ENCODE measurements at regions not wholly inside any gene's neighbourhood (a gene's known extent, or its start where the extent isn't known, plus 50 kb on each side); places are given as distances from the start of the nearest gene placed in this dataset.
A peak's percentile ranks its signal among the peaks of the same experiment; 100 is the strongest.

GRCh38 chr2:3101016-3101942, 276.3 kb downstream of the EIPR1 start:
- 71% methylated on average over 32 of the region's 34 CpGs for WGBS (ENCODE audit: insufficient coverage, insufficient replicate concordance, low lambda C conversion rate, missing lambda C conversion rate)

GRCh38 chr2:3100386-3100785, 277.2 kb downstream of the EIPR1 start:
- Histone ChIP-seq H3K4me2 (ENCODE audit: control insufficient read depth, insufficient read depth) (no peak overlapping the region), H3K9me3 (replicated peaks; ENCODE audit: control insufficient read depth, insufficient read depth, low read length) (no peaks in the 10 kb centered on the region; the same call in 2 of the 3 replicates), H3K79me2 (ENCODE audit: control insufficient read depth, insufficient read depth, low read length) (no peaks in the 10 kb centered on the region), H4K20me1 (ENCODE audit: control insufficient read depth, insufficient read depth) (no peaks in the 10 kb centered on the region), H3K4me3 (no peak overlapping the region), H2AFZ (ENCODE audit: control insufficient read depth, low read depth, low read length) (no peak overlapping the region), H3K27ac (ENCODE audit: control insufficient read depth, insufficient read depth) (no peak overlapping the region), H3K4me1 (ENCODE audit: control insufficient read depth, insufficient read depth, low read length) (peaks cover 9% of the 10 kb centered on the region; the same call in 1 of the 2 replicates), H3K9ac (ENCODE audit: control insufficient read depth, insufficient read depth, low read length) (no peak overlapping the region), H3K36me3 (ENCODE audit: control insufficient read depth in 2 of 2, insufficient read depth in 2 of 2, low read length in 1 of 2) (no peaks in the 10 kb centered on the region), H3K27me3 (replicated peaks in 1 of 2; ENCODE audit: control insufficient read depth in 2 of 2, insufficient read depth in 2 of 2, low read length in 1 of 2) (no peaks in the 10 kb centered on the region; a peak in 1 of 4 replicates)
- BruUV-seq (replicated peaks), result no TSS peak
- POLR2A ChIA-PET, result no interaction called here
- in situ Hi-C loops (cut with MboI), result no loop called here
- no peak for FAIRE-seq
- RAD21 ChIA-PET (ENCODE audit: unreplicated experiment), result no interaction called here
- no peak for DNase-seq (ENCODE audit: low read depth, low spot score)
- TF ChIP-seq HDAC6 (IDR thresholded peaks at IDR 0.05; ENCODE audit: unreplicated experiment), result no peak
- 0 out of 2 replicates have a peak, but pooled peaks have one; percentile 8 for TF ChIP-seq RUNX3 (IDR thresholded peaks at IDR 0.05; ENCODE audit: low read length)
- TF ChIP-seq IRF5 (IDR thresholded peaks at IDR 0.05; ENCODE audit: borderline replicate concordance), result no peak
- SMC1A ChIA-PET (ENCODE audit: uncharacterized antibody, unreplicated experiment), result no interaction called here
- WGBS (ENCODE audit: insufficient coverage, insufficient replicate concordance, low lambda C conversion rate, missing lambda C conversion rate), result 2% methylated on average over 8 of the region's 8 CpGs
- intact Hi-C loops (cut with micrococcal nuclease; ENCODE audit: unreplicated experiment), result no loop called here
- CTCF ChIA-PET, result no interaction called here
- no peak for ATAC-seq

More at GRCh38 chr2:3101016-3101942, 276.3 kb downstream of the EIPR1 start:
- TF ChIP-seq POLR2AphosphoS5 (IDR thresholded peaks at IDR 0.05; ENCODE audit: low read length), result no peak
- no peak for TF ChIP-seq BCL3 (IDR thresholded peaks at IDR 0.05; ENCODE audit: borderline replicate concordance, insufficient read depth, low read depth, low read length, poor library complexity, severe bottlenecking)
- Histone ChIP-seq H3K9me3 (replicated peaks; ENCODE audit: control insufficient read depth, insufficient read depth, low read length) (no peaks in the 10 kb centered on the region; the same call in 2 of the 3 replicates), H4K20me1 (ENCODE audit: control insufficient read depth, insufficient read depth) (no peaks in the 10 kb centered on the region), H3K27me3 (replicated peaks in 1 of 2; ENCODE audit: control insufficient read depth in 2 of 2, insufficient read depth in 2 of 2, low read length in 1 of 2) (no peaks in the 10 kb centered on the region; a peak in 1 of 4 replicates), H3K4me2 (ENCODE audit: control insufficient read depth, insufficient read depth) (no peak overlapping the region), H3K79me2 (ENCODE audit: control insufficient read depth, insufficient read depth, low read length) (no peaks in the 10 kb centered on the region), H3K4me3 (no peak overlapping the region), H2AFZ (ENCODE audit: control insufficient read depth, low read depth, low read length) (no peak overlapping the region), H3K36me3 (ENCODE audit: control insufficient read depth in 2 of 2, insufficient read depth in 2 of 2, low read length in 1 of 2) (no peaks in the 10 kb centered on the region), H3K9ac (ENCODE audit: control insufficient read depth, insufficient read depth, low read length) (no peak overlapping the region), H3K4me1 (ENCODE audit: control insufficient read depth, insufficient read depth, low read length) (peaks cover 9% of the 10 kb centered on the region; the same call in 1 of the 2 replicates), H3K27ac (ENCODE audit: control insufficient read depth, insufficient read depth) (no peak overlapping the region)
- no peak for DNase-seq (ENCODE audit: low read depth, low spot score)
- BruUV-seq (replicated peaks), result no TSS peak
- ChIA-PET SMC1A (ENCODE audit: uncharacterized antibody, unreplicated experiment) (no interaction called here), POLR2A (no interaction called here), RAD21 (ENCODE audit: unreplicated experiment) (no interaction called here), CTCF (no interaction called here)
- intact Hi-C loops (cut with micrococcal nuclease; ENCODE audit: unreplicated experiment) (no loop called here), in situ Hi-C loops (cut with MboI) (no loop called here)
- no peak for ATAC-seq
- FAIRE-seq, result no peak

All from GM12878 (cell line).